GM12878 (cell line): ENCODE measurements at regions not wholly inside any gene's neighbourhood (a gene's known extent, or its start where the extent isn't known, plus 50 kb on each side); places are given as distances from the start of the nearest gene placed in this dataset.

ENCODE experiments used
- ATAC-seq: fragments of 200-7000 bp; cut with Tn5 transposase; 3 replicates; pipeline ENCODE4 v1.9.1; 2020; ENCODE audit warnings: mild to moderate bottlenecking, moderate library complexity
- BruUV-seq: library from RNA; stranded (reverse); fragments of 400-500 nt; replicated peaks from 2 replicates; lab custom pipeline; 2021; lab: Mats Ljungman, UMichigan
- CTCF ChIA-PET: fragments of 300-600 bp; sonication (Branson Sonifier 250); formaldehyde crosslinking; extraction: SDS; loops from one replicate; lab custom pipeline; 2021; ENCODE audit warnings: inconsistent platforms; lab: Yijun Ruan, JAX
- POLR2A ChIA-PET: fragments of 350-600 bp; formaldehyde crosslinking; extraction: SDS; loops from one replicate; lab custom pipeline; 2021; ENCODE audit warnings: inconsistent platforms; lab: Charles Lee
- RAD21 ChIA-PET: fragments of 300-600 bp; sonication (Branson Sonifier 250); formaldehyde crosslinking; loops from one replicate; lab custom pipeline; 2023; ENCODE audit warnings: antibody characterized with exemption; ENCODE audit not compliant: unreplicated experiment; lab: Charles Lee
- SMC1A ChIA-PET: fragments of 300-600 bp; sonication (Branson Sonifier 250); formaldehyde crosslinking; loops from one replicate; lab custom pipeline; 2023; ENCODE audit not compliant: unreplicated experiment, uncharacterized antibody; lab: Charles Lee
- DNase-seq: peaks from one replicate; pipeline ENCODE4 v3.0.0-alpha.2; 2011; ENCODE audit warnings: low read depth, low spot score
- FAIRE-seq: peaks from 3 replicates; lab custom pipeline; 2011; peaks lifted over from hg19 to GRCh38; lab: Jason Lieb, UNC
- H2AFZ ChIP-seq: 2 replicates; pipeline ENCODE4 v1.6.0; 2011; ENCODE audit warnings: low read depth, low read length, control low read depth; ENCODE audit not compliant: control insufficient read depth
- H3K27ac ChIP-seq: 2 replicates; pipeline ENCODE4 v1.5.1; 2011; ENCODE audit warnings: control low read depth; ENCODE audit not compliant: control insufficient read depth, insufficient read depth
- H3K27me3 ChIP-seq, 2 experiments: replicated peaks in 1 of 2; 2 replicates each; pipeline versions ENCODE4 v1.6.0 to v1.6.1; 2011; ENCODE audit warnings: low read length in 1 of 2; ENCODE audit not compliant: control insufficient read depth in 2 of 2, insufficient read depth in 2 of 2
- H3K36me3 ChIP-seq, 2 experiments: 2 replicates each; pipeline ENCODE4 v1.5.1; 2011; ENCODE audit warnings: low read length in 1 of 2; ENCODE audit not compliant: control insufficient read depth in 2 of 2, insufficient read depth in 2 of 2
- H3K4me1 ChIP-seq: 2 replicates; pipeline ENCODE4 v1.6.1; 2011; ENCODE audit warnings: mild to moderate bottlenecking, low read length, moderate library complexity, mixed read lengths; ENCODE audit not compliant: control insufficient read depth, insufficient read depth
- H3K4me2 ChIP-seq: 2 replicates; pipeline ENCODE4 v1.6.0; 2011; ENCODE audit warnings: control low read depth; ENCODE audit not compliant: control insufficient read depth, insufficient read depth
- H3K4me3 ChIP-seq: fragments of 200-600 bp; sonication (generic); 2 replicates; pipeline ENCODE4 v1.5.1; 2016
- H3K79me2 ChIP-seq: 2 replicates; pipeline ENCODE4 v1.6.0; 2011; ENCODE audit warnings: low read length; ENCODE audit not compliant: control insufficient read depth, insufficient read depth
- H3K9ac ChIP-seq: 2 replicates; pipeline ENCODE4 v1.8.0; 2011; ENCODE audit warnings: low read length, control low read depth, mixed read lengths; ENCODE audit not compliant: control insufficient read depth, insufficient read depth
- H3K9me3 ChIP-seq: replicated peaks from 3 replicates; pipeline ENCODE4 v1.5.1; 2011; ENCODE audit warnings: mild to moderate bottlenecking, low read length; ENCODE audit not compliant: control insufficient read depth, insufficient read depth
- H4K20me1 ChIP-seq: 2 replicates; pipeline ENCODE4 v1.6.0; 2011; ENCODE audit not compliant: control insufficient read depth, insufficient read depth
- ATF2 ChIP-seq: IDR thresholded peaks from 2 replicates; pipeline ENCODE4 v1.6.1; 2012; ENCODE audit warnings: low read length, inconsistent platforms
- BACH1 ChIP-seq: fragments of 450-650 bp; IDR thresholded peaks from 2 replicates; pipeline ENCODE4 v1.6.1; 2017; ENCODE audit warnings: mild to moderate bottlenecking, borderline replicate concordance
- FOXK2 ChIP-seq: fragments of 450-650 bp; IDR thresholded peaks from 2 replicates; pipeline ENCODE4 v1.6.1; 2017; ENCODE audit warnings: mild to moderate bottlenecking, moderate library complexity
- HDAC2 ChIP-seq: fragments of 200-600 bp; sonication (generic); IDR thresholded peaks from 2 replicates; pipeline ENCODE4 v1.6.1; 2017
- JUND ChIP-seq: IDR thresholded peaks from 2 replicates; pipeline ENCODE4 v1.6.1; 2012; ENCODE audit warnings: low read depth, mild to moderate bottlenecking, low read length, improper control_type of control experiment, moderate library complexity
- MYC ChIP-seq: IDR thresholded peaks from 2 replicates; pipeline ENCODE4 v1.6.1; 2011; ENCODE audit warnings: mild to moderate bottlenecking, low read length, moderate library complexity, inconsistent platforms; ENCODE audit not compliant: insufficient read depth, insufficient replicate concordance, insufficient read length, severe bottlenecking
- NR2C1 ChIP-seq: fragments of 450-650 bp; IDR thresholded peaks from 2 replicates; pipeline ENCODE4 v1.6.1; 2017; ENCODE audit warnings: antibody characterized with exemption, mild to moderate bottlenecking, moderate library complexity
- RB1 ChIP-seq: fragments of 450-650 bp; formaldehyde crosslinking; IDR thresholded peaks from 2 replicates; pipeline ENCODE4 v1.6.1; 2017; ENCODE audit warnings: mild to moderate bottlenecking, borderline replicate concordance
- SPI1 ChIP-seq: IDR thresholded peaks from 2 replicates; pipeline ENCODE4 v1.6.1; 2011; ENCODE audit warnings: low read depth, mild to moderate bottlenecking, low read length, moderate library complexity, borderline replicate concordance; ENCODE audit not compliant: insufficient read depth
- WGBS: methylation state at CpG from one replicate; pipeline ENCODE4 v1.1.6; 2016; ENCODE audit warnings: low lambda C conversion rate; ENCODE audit not compliant: insufficient replicate concordance, insufficient coverage; ENCODE audit errors: missing lambda C conversion rate; 5-methylcytosine and 5-hydroxymethylcytosine counted together
- in situ Hi-C: fragments of 300-500 bp; cut with MboI; formaldehyde crosslinking; loops from 9 replicates; pipeline ENCODE4 v1.14.3; 2018; ENCODE audit warnings: mixed read lengths
- intact Hi-C: fragments of 100-400 bp; cut with micrococcal nuclease; formaldehyde crosslinking; loops from one replicate; pipeline ENCODE4 v1.14.2; 2022; ENCODE audit not compliant: unreplicated experiment

- ChIA-PET RAD21 (no interaction called here), POLR2A (no interaction called here), CTCF (no interaction called here), SMC1A (no interaction called here)
- no peaks in the 10 kb centered on the region for H3K4me1 ChIP-seq
- H3K27me3 ChIP-seq = no peaks in the 10 kb centered on the region
- H2AFZ ChIP-seq = no peak overlapping the region
- H4K20me1 ChIP-seq = no peaks in the 10 kb centered on the region
- 54% methylated on average over 2 of the region's 2 CpGs for WGBS
- no peaks in the 10 kb centered on the region for H3K79me2 ChIP-seq
- in situ Hi-C loops (no loop called here), intact Hi-C loops (no loop called here)
- no peak overlapping the region for H3K27ac ChIP-seq
- no peak overlapping the region for H3K4me2 ChIP-seq
- no TSS peak for BruUV-seq
- TF ChIP-seq SPI1 (no peak), BACH1 (no peak), ATF2 (no peak), JUND (no peak), HDAC2 (no peak), MYC (no peak), FOXK2 (no peak), RB1 (no peak), NR2C1 (no peak)
- H3K36me3 ChIP-seq = no peaks in the 10 kb centered on the region
- DNase-seq (no peak), FAIRE-seq (no peak), ATAC-seq (no peak)
- H3K9ac ChIP-seq = no peak overlapping the region
- no peaks in the 10 kb centered on the region for H3K9me3 ChIP-seq
- H3K4me3 ChIP-seq = no peak overlapping the region
Measured at GRCh38 chr5:98470747-98471146, 302.7 kb upstream of the RGMB start.
